Skin epidermis (tissue), 12 donors: ENCODE measurements at regions not wholly inside any gene's neighbourhood (a gene's known extent, or its start where the extent isn't known, plus 50 kb on each side); places are given as distances from the start of the nearest gene placed in this dataset.
"Not testable (repeated sequence)": the region's sequence is repeated elsewhere in the genome, so short reads cannot be mapped to it uniquely, and the experiment has no call there.

Experiments
- H3K27ac ChIP-seq, 21 experiments: fragments of 200-600 bp; sonication (generic) in 11 of 21; one replicate each; pipeline ENCODE4 v1.5.0; 2020; ENCODE audit warnings: mild to moderate bottlenecking in 3 of 21, inconsistent platforms in 2 of 21, moderate library complexity in 2 of 21
- H3K4me3 ChIP-seq, 7 experiments: fragments of 200-600 bp; sonication (generic) in 2 of 7; one replicate each; pipeline ENCODE4 v1.5.0; 2020; ENCODE audit warnings: inconsistent platforms in 2 of 7, mild to moderate bottlenecking in 2 of 7, moderate library complexity in 1 of 7

- Histone ChIP-seq H3K27ac (peak overlapping the region in 1 of 21 experiments; percentile 35), H3K4me3 (no peak overlapping the region)
Observed at GRCh38 chr1:172939475-172939874, 111.3 kb downstream of the TNFSF18 start.

GRCh38 chr1:172940174-172940855, 110.4 kb downstream of the TNFSF18 start:
- Histone ChIP-seq H3K4me3 (no peak overlapping the region), H3K27ac (no peak overlapping the region)

- H3K4me3 ChIP-seq: no peak overlapping the region
- H3K27ac ChIP-seq: no peak overlapping the region
Observed at GRCh38 chr1:172941471-172941870, 109.3 kb downstream of the TNFSF18 start.

- Histone ChIP-seq H3K4me3 (no peak overlapping the region), H3K27ac (no peak overlapping the region)
Observed at GRCh38 chr1:172941945-172942344, 108.8 kb downstream of the TNFSF18 start.

GRCh38 chr1:172943138-172943537, 107.6 kb downstream of the TNFSF18 start:
- H3K4me3 ChIP-seq, H3K27ac ChIP-seq: not testable (repeated sequence)

- Histone ChIP-seq H3K27ac (no peak overlapping the region), H3K4me3 (no peak overlapping the region)
Observed at GRCh38 chr1:172944931-172945330, 105.8 kb downstream of the TNFSF18 start.

GRCh38 chr1:172946814-172947507, 103.8 kb downstream of the TNFSF18 start:
- Histone ChIP-seq H3K27ac (no peak overlapping the region), H3K4me3 (no peak overlapping the region)

- H3K27ac ChIP-seq: no peak overlapping the region
- H3K4me3 ChIP-seq: no peak overlapping the region
Observed at GRCh38 chr1:172948457-172948856, 102.3 kb downstream of the TNFSF18 start.

GRCh38 chr1:172949096-172949495, 101.6 kb downstream of the TNFSF18 start:
- H3K4me3 ChIP-seq: no peak overlapping the region
- no peak overlapping the region for H3K27ac ChIP-seq

GRCh38 chr1:172950528-172950927, 100.2 kb downstream of the TNFSF18 start:
- Histone ChIP-seq H3K4me3 (no peak overlapping the region), H3K27ac (no peak overlapping the region)

- H3K27ac ChIP-seq: no peak overlapping the region
- H3K4me3 ChIP-seq: no peak overlapping the region
Observed at GRCh38 chr1:172951730-172952365, 98.9 kb downstream of the TNFSF18 start.

- Histone ChIP-seq H3K27ac (no peak overlapping the region), H3K4me3 (no peak overlapping the region)
Observed at GRCh38 chr1:172952516-172952915, 98.2 kb downstream of the TNFSF18 start.

GRCh38 chr1:172954476-172955150, 96.1 kb downstream of the TNFSF18 start:
- H3K27ac ChIP-seq: no peak overlapping the region
- H3K4me3 ChIP-seq: no peak overlapping the region

GRCh38 chr1:172955161-172955815, 95.5 kb downstream of the TNFSF18 start:
- Histone ChIP-seq H3K27ac (no peak overlapping the region), H3K4me3 (no peak overlapping the region)

- Histone ChIP-seq H3K27ac (no peak overlapping the region), H3K4me3 (no peak overlapping the region)
Observed at GRCh38 chr1:172956871-172957270, 93.9 kb downstream of the TNFSF18 start.

- no peak overlapping the region for H3K4me3 ChIP-seq
- no peak overlapping the region for H3K27ac ChIP-seq
Observed at GRCh38 chr1:172957491-172957890, 93.2 kb downstream of the TNFSF18 start.

- no peak overlapping the region for H3K27ac ChIP-seq
- no peak overlapping the region for H3K4me3 ChIP-seq
Observed at GRCh38 chr1:172959571-172959970, 91.2 kb downstream of the TNFSF18 start.

- Histone ChIP-seq H3K4me3 (no peak overlapping the region), H3K27ac (no peak overlapping the region)
Observed at GRCh38 chr1:172960019-172960418, 90.7 kb downstream of the TNFSF18 start.

GRCh38 chr1:172960454-172961208, 90.1 kb downstream of the TNFSF18 start:
- H3K4me3 ChIP-seq: no peak overlapping the region
- H3K27ac ChIP-seq: no peak overlapping the region
